Erythroblast (primary cell): ENCODE measurements at regions not wholly inside any gene's neighbourhood (a gene's known extent, or its start where the extent isn't known, plus 50 kb on each side); places are given as distances from the start of the nearest gene placed in this dataset.

Source experiments
- GATA1 ChIP-seq: IDR thresholded peaks from 2 replicates; pipeline ENCODE4 v1.6.1; 2011; ENCODE audit warnings: low read depth, mild to moderate bottlenecking, control low read depth, low read length, moderate library complexity
- POLR2A ChIP-seq: IDR thresholded peaks from 2 replicates; pipeline ENCODE4 v1.6.1; 2011; ENCODE audit warnings: mild to moderate bottlenecking, low read length

- TF ChIP-seq POLR2A: no peak
- TF ChIP-seq GATA1: no peak
Observed at GRCh38 chr4:4598851-4599411, 57.1 kb upstream of the STX18 start.
